GM19035 (cell line): ENCODE measurements at regions not wholly inside any gene's neighbourhood (a gene's known extent, or its start where the extent isn't known, plus 50 kb on each side); places are given as distances from the start of the nearest gene placed in this dataset.

Source experiments
- ATAC-seq: cut with Tn5 transposase; IDR thresholded peaks from one replicate; pipeline ENCODE4 v1.9.1; 2021; ENCODE audit not compliant: unreplicated experiment

DNA sequence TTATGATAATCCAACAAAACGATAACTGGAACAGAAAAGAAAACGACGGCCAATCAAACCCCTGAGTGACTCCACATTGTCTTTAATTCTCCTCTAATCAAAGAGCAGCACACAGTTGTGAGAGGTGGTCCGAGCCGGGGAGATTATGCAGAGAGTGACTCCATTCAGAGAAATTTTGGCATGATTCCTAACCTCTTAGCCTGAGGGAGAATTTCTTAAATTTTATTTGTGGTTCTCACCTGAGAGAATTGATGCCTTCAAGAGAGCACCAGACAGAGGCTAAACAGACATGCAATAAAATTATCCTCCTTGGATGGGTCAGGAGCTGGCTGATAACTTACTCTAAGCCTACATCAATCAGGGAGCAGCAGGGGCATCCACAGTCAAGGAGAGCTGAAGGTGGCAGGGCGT is 310.0 kb upstream of the KLF12 start:
- ATAC-seq = no peak

DNA sequence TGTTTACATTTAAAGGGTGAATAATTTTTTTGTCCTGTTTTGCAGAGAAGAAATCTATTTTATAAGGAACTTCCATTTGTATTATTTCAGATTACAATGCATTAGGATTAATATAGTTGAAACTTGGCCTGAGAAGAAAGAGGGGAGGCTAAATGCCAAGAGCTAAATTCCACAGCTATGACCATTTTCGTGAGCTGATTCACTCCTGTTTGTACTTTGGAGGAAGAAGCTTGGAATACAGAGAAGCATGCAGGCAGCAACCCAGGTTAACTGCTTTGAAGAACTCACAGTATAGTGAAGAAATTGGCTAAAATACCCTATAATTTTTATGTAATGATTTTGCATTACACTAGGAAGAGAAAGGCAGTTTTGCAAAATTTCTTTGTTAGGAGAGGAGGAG is 309.4 kb upstream of the KLF12 start:
- ATAC-seq = no peak

GRCh38 chr13:74442751-74443150 is 308.5 kb upstream of the KLF12 start:
- no peak for ATAC-seq

DNA sequence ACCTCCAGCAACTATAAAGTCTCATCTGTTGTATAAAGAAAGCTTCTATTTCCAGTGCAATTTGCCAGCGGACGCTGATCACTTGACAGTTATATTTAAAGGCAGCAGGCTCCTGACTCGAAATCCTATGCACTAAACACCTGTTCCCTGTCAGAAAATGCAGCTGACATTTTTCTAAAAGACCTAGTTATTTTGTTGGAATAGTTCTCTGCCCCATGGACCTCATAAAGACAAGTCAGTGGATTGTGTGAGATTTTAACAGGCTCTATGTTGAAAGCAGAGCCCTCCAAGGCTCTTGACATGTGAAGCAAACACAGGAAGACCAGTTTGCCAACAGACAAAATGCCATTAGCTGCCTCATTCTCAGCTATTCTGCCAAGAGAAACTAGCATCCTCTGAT is 304.7 kb upstream of the KLF12 start:
- ATAC-seq = no peak

DNA sequence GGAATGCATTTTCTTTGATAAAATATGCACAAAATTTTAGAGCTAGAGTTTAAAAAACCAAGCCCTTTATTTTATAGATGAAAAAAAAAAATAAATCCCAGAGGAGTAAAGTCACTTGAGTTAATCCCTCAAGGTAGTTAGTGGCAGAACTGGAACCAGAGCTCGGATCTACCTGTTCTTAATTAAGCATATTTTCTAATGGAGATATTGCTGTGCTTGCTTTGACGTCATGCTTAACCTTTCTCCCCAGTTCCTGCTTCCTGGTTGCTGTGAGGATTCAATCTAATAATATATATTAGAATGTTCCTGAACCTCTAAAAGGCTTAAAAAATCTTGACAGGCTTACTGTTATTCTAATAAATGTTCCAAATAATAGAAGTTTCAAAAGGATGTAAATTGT is 300.6 kb upstream of the KLF12 start:
- ATAC-seq = no peak

- ATAC-seq = no peak
These were observed 290.3 kb upstream of the KLF12 start for GRCh38 chr13:74424455-74424854.

GRCh38 chr13:74423434-74423833 is 289.2 kb upstream of the KLF12 start:
- no peak for ATAC-seq

DNA sequence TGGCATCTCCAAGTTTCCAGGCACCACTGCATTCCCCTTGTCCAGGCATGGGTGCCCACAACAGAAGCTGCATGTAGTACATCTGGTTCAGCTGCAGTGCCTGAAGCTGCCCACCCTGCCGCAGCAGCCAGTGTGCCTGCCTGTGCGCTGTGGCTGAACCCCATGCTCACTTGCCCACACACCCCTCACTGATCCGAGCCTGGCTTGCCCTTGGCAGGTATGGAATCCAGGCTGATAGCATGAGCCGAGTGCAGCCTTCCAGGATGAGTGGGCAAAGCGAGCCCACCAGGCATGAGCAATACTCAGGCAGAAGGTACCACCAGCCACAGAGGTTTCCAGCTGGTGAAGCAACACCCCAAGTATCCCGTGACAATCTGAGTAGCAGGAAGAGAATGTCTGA is 280.3 kb upstream of the KLF12 start:
- no peak for ATAC-seq

- ATAC-seq = no peak
These were observed 279.3 kb upstream of the KLF12 start for GRCh38 chr13:74413482-74413881.

- ATAC-seq = no peak
These were observed 275.3 kb upstream of the KLF12 start for GRCh38 chr13:74409551-74409950.

DNA sequence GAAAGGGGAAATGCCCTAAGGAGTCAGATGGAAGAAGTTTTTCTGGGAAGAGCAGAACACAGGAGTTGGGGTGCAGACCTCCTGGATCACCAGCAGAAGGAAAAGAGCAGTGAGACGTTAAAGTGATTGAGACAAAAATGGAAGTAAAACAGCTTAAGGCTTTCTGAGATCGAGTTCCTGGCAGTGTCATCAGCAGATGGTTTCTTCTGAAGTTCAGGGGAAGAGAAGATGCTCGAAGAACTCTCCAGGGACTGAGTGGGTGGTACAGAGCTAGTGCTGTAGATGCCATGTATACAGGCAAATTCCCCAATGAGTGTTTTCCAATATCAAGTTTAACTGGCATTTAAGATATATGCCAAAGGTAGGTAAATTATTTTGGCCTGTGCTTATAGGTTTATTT is 272.2 kb upstream of the KLF12 start:
- ATAC-seq = no peak

- no peak for ATAC-seq
These were observed 264.4 kb upstream of the KLF12 start for GRCh38 chr13:74398599-74398998.

DNA sequence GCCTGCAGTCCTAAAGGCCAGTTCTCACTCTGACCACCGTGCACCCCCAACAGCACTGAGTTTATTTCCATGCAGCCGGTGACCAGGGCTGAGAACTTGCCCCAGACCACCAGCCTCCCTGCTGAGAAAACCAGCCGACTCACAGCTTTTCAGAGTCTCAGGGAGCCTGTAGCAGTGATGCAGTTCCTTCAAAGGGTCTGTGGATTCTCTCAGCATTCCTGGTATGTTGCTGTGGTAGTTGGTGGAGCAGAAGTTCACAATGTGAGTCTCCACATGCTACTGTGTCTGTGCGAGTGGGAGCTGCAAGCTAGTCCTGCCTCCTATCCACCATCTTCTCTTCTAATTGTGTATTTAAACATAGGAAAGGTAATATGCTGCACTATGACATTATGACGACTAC is 254.9 kb upstream of the KLF12 start:
- no peak for ATAC-seq

GRCh38 chr13:74388626-74389025 is 254.4 kb upstream of the KLF12 start:
- no peak for ATAC-seq

GRCh38 chr13:74372511-74372910 is 238.3 kb upstream of the KLF12 start:
- no peak for ATAC-seq

DNA sequence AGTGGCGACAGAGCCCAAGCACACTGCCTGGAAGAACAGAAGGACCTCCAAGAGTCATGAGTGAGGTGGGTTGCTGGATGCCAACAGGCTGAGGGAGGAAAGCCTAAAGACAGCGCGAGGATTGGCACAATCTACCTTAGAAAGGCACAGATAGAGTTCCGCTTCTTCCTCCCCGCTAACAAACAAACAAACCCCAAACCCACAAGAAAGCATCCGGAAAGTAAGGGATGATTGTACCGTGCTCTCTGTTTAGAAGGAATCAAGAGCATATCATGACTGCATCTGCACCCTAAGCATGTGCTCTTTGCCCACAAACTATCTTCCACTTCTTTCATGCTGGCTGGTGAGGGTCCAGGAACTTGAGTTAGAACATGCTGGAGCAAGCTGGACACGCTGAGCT is 233.0 kb upstream of the KLF12 start:
- ATAC-seq = no peak

- no peak for ATAC-seq
These were observed 227.1 kb upstream of the KLF12 start for GRCh38 chr13:74361274-74361673.

- ATAC-seq = no peak
These were observed 212.8 kb upstream of the KLF12 start for GRCh38 chr13:74346960-74347359.

DNA sequence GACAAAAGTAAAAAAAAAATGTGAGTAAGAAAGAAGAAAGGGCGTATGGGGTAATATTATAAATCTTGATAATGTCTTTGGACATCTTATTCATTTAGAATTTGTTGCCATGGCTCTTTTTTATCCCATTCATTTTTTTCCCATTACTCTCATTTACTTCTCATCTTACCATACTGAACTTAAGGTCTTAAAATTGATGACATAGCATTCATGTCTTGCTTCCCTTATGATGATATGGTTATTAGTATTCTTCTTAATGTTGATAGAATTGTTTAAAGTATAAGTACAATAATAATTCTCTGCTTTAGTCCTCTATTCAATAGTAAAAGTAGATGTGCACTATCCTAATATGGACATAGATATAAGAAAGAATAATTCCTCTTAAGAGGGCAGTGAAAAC is 204.1 kb upstream of the KLF12 start:
- ATAC-seq = no peak

DNA sequence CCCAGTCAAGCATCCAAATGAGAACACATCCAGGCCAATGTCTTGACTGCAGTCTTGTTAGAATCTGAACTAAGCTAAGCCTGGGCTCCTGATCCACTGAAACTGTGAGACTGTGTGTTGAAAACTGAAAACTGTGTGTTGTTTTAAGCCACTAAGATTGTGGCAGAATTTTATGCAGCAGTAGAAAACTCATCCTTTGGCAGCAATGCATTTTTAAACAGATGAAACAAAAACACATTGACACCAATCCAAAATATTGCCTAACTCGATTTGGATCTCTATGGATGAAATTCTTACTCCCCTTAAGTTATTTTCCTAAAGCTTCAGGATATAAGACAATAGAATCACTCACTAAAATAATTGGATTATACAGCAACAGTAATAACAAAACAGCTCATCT is 202.3 kb upstream of the KLF12 start:
- ATAC-seq = no peak

DNA sequence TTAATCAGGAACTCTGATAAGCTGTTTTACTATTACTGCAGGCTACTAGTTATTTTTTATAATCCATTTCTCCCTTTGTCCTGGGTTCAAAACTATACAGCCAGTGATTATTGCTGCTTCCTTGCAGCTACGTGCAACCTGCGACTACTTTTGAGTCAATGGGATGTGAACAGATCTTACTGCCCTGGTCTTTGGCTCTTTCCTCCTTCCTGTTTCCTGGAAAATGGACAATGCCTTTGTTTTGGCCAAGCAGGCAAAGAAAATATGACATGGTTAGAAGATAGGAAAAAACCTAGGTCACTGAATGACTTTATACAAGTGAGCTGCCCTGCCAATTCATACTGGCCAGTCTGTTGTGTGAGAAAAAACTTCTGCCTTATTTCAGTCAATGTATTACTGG is 201.2 kb upstream of the KLF12 start:
- ATAC-seq = no peak

GRCh38 chr13:74329962-74330361 is 195.8 kb upstream of the KLF12 start:
- ATAC-seq = no peak

DNA sequence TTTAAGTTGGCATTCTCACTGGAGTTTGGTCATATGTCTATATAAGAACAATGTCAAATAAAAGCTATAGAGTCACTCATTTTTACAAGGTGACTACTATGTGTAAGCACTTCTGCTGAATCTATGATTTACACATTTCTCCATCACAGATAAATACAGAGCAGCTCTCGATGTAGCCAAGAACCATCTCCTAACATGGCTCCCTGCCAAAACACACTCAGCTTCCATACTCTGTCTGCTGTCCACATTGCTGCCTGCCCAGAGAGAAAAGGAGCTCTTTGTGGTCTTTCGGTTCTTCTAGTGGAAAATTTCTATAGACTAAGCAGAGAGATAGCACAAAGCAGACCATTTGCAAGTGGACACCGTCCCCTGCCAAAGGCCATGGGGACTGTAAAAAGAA is 190.9 kb upstream of the KLF12 start:
- ATAC-seq = no peak

DNA sequence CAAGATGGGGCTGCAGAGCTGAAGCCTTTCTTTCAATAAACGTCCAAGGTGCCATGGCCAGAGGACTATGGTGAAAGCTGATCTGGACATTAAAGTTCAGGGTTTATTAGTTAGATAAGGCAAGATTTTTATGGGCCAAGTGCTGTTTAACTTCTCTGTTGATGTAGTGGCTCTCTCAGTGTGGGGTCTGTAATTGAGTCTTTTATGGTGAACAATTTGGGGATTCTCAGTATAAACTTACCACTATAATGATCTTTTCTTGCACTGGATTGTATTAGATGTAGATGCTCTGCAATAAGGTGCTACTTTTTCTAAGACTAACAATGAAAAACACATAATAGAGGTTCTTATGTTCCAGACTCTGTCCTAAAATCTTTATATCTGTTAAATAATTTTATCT is 190.1 kb upstream of the KLF12 start:
- no peak for ATAC-seq
